Choroid plexus epithelial cell (primary cell): ENCODE measurements at regions not wholly inside any gene's neighbourhood (a gene's known extent, or its start where the extent isn't known, plus 50 kb on each side); places are given as distances from the start of the nearest gene placed in this dataset.

Experiments used
- DNase-seq: peaks from one replicate; pipeline ENCODE4 v3.0.0-alpha.2; 2010; ENCODE audit warnings: low read depth
- H3K4me3 ChIP-seq: 2 replicates; pipeline ENCODE4 v1.5.1; 2011; ENCODE audit warnings: low read depth, mild to moderate bottlenecking, control low read depth, low read length, moderate library complexity
- CTCF ChIP-seq: conservative IDR thresholded peaks from 2 replicates; pipeline ENCODE4 v1.5.1; 2011; ENCODE audit warnings: low read depth, mild to moderate bottlenecking, control low read depth, inconsistent platforms, low read length, moderate library complexity

GRCh38 chr11:127115844-127116243 is 115.3 kb upstream of the KIRREL3 start:
- H3K4me3 ChIP-seq, result no peak overlapping the region
- TF ChIP-seq CTCF, result no peak
- DNase-seq, result no peak

DNA sequence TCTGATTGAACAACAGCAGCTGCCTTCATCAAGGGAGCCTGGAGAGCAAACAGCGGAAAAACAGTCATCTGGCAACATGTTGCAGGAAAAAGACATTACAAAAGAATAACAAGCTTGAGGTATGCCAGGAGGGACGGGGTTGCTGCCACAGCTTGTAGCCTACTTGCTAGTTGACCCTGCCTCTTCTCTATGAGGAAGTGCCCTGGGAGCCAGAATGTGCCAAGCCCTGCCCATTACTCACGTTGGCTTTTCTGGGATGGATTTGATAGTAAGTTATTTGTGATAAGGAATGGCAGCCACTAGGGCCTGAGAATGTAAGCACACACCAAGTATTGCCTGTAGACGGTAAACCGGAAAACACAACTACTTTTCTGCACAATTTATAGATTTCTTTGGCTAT is 113.5 kb upstream of the KIRREL3 start:
- TF ChIP-seq CTCF, result no peak
- DNase-seq, result no peak
- H3K4me3 ChIP-seq, result no peak overlapping the region

DNA sequence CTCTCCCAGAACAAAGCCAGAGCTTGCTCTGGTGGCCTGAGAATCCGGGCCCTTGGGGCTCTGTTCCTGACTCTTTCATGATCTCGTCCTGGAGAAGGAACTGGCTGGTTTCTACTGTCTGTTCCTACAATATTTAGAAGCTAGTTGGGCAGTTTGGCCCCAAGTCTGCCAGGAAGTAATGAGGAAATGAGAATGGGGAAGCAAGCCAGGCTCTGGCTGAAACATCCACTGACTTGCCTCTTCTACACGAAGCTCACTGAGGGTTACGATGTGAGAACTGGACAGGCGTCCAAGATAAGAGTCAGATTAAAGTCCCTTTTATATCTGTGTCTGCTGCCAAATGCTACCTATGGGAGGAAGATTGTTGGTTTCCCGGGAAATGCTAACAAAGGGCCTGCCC is 110.0 kb upstream of the KIRREL3 start:
- H3K4me3 ChIP-seq, result no peak overlapping the region
- DNase-seq, result no peak
- no peak for TF ChIP-seq CTCF

DNA sequence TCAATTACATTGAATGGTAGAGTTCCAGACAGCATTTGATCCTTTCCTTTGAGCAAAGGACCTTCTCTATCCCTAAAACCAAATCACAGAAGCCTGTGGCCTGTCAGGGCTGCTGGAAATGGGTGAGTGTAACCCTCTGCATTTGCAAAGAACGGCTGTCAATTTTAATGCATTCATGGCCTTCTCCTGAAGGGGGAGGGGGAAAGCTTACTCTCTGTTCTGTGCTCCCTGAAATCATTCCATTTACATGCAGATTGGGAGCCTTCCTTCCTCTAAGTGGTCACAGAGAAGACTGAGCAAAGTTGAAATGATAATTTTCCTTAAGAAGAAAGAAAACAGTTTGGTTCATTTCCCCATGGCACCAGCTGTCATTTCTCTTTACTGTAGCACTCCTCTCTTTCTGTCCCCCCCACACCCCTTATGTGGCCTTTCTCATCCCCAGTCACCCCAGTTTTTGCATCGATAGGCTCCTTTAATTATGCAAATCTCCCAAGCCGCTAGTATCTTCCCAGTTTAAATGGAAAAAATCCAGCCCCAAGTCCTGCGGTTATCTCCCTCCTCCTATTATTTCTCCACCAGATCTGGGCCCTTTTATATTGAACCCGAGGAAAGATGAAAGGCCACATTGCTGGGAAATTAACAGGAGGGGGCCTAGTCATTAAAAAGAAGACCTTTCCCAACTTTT is 109.4 kb upstream of the KIRREL3 start:
- no peak for DNase-seq
- TF ChIP-seq CTCF, result no peak
- no peak overlapping the region for H3K4me3 ChIP-seq

- no peak for DNase-seq
- no peak overlapping the region for H3K4me3 ChIP-seq
- TF ChIP-seq CTCF, result no peak
Observed at GRCh38 chr11:127108838-127109237, 108.3 kb upstream of the KIRREL3 start.

- TF ChIP-seq CTCF, result no peak
- no peak overlapping the region for H3K4me3 ChIP-seq
- no peak for DNase-seq
Observed at GRCh38 chr11:127106938-127107337, 106.4 kb upstream of the KIRREL3 start.

DNA sequence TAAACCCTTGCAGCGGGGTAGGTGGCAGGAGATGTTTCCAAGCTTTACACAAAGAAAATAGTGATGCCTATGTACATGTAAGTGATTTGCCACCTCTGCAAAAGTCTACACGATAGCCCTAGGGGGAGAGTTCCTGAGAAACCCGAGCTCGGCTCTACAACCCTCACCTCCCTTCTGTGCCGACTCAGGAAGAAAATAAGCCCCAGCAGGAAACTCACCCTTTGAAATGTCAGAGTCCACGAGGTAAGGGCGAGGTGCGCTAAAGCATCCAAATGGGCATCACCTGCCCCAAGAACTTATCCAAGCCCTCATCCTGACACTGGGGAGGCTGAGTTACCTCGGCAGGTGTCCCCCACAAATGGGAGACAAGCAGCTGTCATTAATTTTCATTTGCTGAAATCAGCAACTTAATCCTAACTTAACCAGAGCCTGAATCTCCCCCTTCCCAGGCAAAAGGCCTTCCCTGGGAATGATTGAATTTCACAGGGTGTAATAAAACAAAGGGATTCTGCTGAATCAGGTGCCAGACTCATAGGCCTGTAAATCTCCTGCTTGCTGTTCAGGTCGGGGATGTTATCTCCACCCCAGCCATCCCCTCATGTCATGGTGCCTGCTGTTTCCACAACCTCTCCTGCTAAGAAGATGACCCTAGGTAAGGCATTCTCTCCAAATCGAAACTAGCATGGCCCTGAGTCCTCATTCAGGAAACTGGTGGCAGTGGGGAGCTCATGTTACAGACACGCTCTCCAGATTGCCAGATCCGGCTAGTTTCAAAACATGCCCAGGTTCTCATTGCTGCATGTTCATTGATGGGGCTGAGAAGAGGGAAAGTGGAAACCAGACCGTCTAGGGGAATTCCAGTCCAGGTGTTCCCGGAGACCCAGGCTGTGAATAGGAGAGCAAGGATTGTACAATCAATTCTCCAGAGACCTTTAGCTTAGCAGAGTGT is 105.3 kb upstream of the KIRREL3 start:
- TF ChIP-seq CTCF, result no peak
- no peak overlapping the region for H3K4me3 ChIP-seq
- no peak for DNase-seq
